Progenitor cell of endocrine pancreas (in vitro differentiated cells): ENCODE measurements at regions not wholly inside any gene's neighbourhood (a gene's known extent, or its start where the extent isn't known, plus 50 kb on each side); places are given as distances from the start of the nearest gene placed in this dataset.

Source experiments
- DNase-seq: peaks from one replicate; pipeline ENCODE4 v3.0.0; 2021; ENCODE audit warnings: low spot score; ENCODE audit not compliant: unreplicated experiment
- H3K27ac Mint-ChIP-seq: 2 replicates; pipeline ENCODE4 v1.8.0; 2021; ENCODE audit warnings: mild to moderate bottlenecking, moderate library complexity, mixed read lengths
- H3K27me3 Mint-ChIP-seq: 2 replicates; pipeline ENCODE4 v1.8.0; 2021; ENCODE audit warnings: mixed read lengths
- H3K36me3 Mint-ChIP-seq: 2 replicates; pipeline ENCODE4 v1.8.0; 2022; ENCODE audit warnings: mixed read lengths; ENCODE audit not compliant: insufficient read depth
- H3K4me1 Mint-ChIP-seq: 2 replicates; pipeline ENCODE4 v1.8.0; 2021; ENCODE audit warnings: low read depth, mixed read lengths
- H3K4me3 Mint-ChIP-seq: 2 replicates; pipeline ENCODE4 v1.8.0; 2021; ENCODE audit warnings: low read depth, mild to moderate bottlenecking, moderate library complexity, mixed read lengths
- H3K9me3 Mint-ChIP-seq: 2 replicates; pipeline ENCODE4 v1.8.0; 2021; ENCODE audit warnings: low read depth, mixed read lengths
- TF ChIP-seq, protein P1 (sequence below): fragments of 200-600 bp; sonication (generic); IDR thresholded peaks from one replicate; pipeline ENCODE4 v1.5.0; 2021; ENCODE audit warnings: antibody characterized with exemption, mild to moderate bottlenecking; ENCODE audit not compliant: unreplicated experiment

GRCh38 chr1:222924136-222924706 is 109.4 kb downstream of the DISP1 start:
- Mint-ChIP-seq H3K4me3 (no peak overlapping the region), H3K4me1 (peaks cover 5% of the 10 kb centered on the region), H3K36me3 (peaks cover 2% of the 10 kb centered on the region), H3K27ac (no peak overlapping the region), H3K27me3 (no peaks in the 10 kb centered on the region), H3K9me3 (no peaks in the 10 kb centered on the region)
- TF ChIP-seq, protein P1, sequence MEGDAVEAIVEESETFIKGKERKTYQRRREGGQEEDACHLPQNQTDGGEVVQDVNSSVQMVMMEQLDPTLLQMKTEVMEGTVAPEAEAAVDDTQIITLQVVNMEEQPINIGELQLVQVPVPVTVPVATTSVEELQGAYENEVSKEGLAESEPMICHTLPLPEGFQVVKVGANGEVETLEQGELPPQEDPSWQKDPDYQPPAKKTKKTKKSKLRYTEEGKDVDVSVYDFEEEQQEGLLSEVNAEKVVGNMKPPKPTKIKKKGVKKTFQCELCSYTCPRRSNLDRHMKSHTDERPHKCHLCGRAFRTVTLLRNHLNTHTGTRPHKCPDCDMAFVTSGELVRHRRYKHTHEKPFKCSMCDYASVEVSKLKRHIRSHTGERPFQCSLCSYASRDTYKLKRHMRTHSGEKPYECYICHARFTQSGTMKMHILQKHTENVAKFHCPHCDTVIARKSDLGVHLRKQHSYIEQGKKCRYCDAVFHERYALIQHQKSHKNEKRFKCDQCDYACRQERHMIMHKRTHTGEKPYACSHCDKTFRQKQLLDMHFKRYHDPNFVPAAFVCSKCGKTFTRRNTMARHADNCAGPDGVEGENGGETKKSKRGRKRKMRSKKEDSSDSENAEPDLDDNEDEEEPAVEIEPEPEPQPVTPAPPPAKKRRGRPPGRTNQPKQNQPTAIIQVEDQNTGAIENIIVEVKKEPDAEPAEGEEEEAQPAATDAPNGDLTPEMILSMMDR, result no peak
- no peak for DNase-seq

DNA sequence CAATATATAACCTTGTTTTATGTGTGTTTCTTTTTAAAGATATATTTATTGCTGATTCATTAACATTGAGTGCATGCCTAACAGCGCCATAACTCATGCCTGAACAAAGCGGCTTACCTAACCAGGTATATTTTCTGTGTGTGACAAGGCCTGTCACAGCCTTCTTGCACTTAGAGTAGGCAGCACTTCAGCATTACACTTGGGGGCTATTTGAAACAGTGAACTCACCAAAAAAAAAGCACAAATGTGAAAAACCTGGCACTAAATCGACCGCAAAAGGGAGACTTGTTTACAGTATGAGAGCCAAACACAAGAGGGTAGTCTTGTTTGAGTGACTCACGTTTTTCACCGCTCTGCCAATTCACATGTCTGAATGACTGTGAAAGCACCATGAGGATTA is 111.7 kb downstream of the DISP1 start:
- Mint-ChIP-seq H3K36me3 (no peaks in the 10 kb centered on the region), H3K27ac (no peak overlapping the region), H3K9me3 (no peaks in the 10 kb centered on the region), H3K27me3 (no peaks in the 10 kb centered on the region), H3K4me3 (no peak overlapping the region), H3K4me1 (peaks cover 10% of the 10 kb centered on the region)
- TF ChIP-seq, protein P1, result no peak
- no peak for DNase-seq

DNA sequence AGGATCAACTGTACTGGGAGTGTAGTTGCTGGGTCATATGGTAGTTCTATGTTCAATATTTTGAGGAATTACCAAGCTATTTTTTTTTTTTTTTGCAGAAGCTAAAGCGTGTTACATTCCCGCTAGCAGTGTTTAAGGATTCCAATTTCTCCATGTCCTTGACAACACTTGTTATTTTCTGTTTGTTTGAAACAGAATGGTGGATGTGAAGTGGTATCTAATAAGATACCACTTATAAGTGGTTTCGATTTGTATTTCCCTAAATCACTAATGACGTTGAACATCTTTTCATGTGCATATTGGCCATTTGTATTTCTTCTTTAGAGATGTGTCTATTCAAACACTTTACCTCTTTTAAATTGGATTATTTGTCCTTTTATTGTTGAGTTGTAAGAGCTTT is 112.2 kb downstream of the DISP1 start:
- Mint-ChIP-seq H3K36me3 (no peaks in the 10 kb centered on the region), H3K27ac (no peak overlapping the region), H3K4me3 (no peak overlapping the region), H3K4me1 (peaks cover 12% of the 10 kb centered on the region), H3K9me3 (no peaks in the 10 kb centered on the region), H3K27me3 (no peaks in the 10 kb centered on the region)
- no peak for DNase-seq
- TF ChIP-seq, protein P1, result no peak

GRCh38 chr1:222928212-222928611 is 113.4 kb downstream of the DISP1 start:
- Mint-ChIP-seq H3K9me3 (no peaks in the 10 kb centered on the region), H3K4me1 (peaks cover 12% of the 10 kb centered on the region), H3K4me3 (no peak overlapping the region), H3K36me3 (no peaks in the 10 kb centered on the region), H3K27ac (no peak overlapping the region), H3K27me3 (no peaks in the 10 kb centered on the region)
- TF ChIP-seq, protein P1, result no peak
- DNase-seq, result no peak

DNA sequence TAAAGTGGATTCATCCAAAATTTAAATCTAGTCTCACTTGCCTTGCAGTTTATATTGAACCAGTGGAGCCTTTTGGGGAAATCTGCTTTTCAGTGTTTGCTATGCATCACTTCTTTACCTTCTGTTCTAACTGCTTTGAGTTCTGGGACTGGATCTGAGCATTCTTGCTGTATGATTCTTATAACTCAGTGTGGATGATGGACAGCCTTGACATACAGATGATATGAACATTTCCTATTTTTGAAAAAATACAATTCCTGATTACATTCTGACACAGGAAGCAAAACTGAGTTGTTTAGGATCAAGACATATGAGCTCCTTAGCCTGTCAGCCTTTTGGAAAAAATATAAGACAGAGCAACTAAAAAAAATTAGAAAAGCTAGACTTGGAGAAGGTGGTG is 115.2 kb downstream of the DISP1 start:
- H3K4me1 Mint-ChIP-seq, result peaks cover 12% of the 10 kb centered on the region
- DNase-seq, result no peak
- no peaks in the 10 kb centered on the region for H3K9me3 Mint-ChIP-seq
- H3K27ac Mint-ChIP-seq, result no peak overlapping the region
- no peaks in the 10 kb centered on the region for H3K36me3 Mint-ChIP-seq
- H3K27me3 Mint-ChIP-seq, result no peaks in the 10 kb centered on the region
- TF ChIP-seq, protein P1, result no peak
- H3K4me3 Mint-ChIP-seq, result no peak overlapping the region
